GM19452 (cell line): ENCODE measurements at regions not wholly inside any gene's neighbourhood (a gene's known extent, or its start where the extent isn't known, plus 50 kb on each side); places are given as distances from the start of the nearest gene placed in this dataset.

Experiments used
- ATAC-seq: cut with Tn5 transposase; IDR thresholded peaks from one replicate; pipeline ENCODE4 v1.9.1; 2021; ENCODE audit not compliant: unreplicated experiment

DNA sequence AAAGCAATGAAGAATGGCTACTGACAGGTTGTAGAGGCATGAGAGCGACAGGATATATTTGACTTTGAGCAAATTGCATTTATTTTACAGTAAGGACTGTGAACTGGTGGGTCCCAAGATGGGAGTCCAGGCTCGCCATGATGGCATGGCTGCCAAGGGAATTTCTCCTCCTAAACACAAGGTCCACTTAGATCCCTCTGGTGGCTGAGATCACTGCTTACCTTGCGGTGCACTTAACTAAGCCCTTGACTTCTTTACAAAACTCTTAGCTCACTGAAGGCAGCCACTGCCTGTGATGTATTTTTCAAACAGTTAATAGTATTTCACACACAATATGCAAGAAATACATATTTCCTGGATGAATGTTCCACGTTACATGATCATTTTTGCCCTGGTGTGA, 50.3 kb upstream of the SORBS2 start:
- no peak for ATAC-seq

DNA sequence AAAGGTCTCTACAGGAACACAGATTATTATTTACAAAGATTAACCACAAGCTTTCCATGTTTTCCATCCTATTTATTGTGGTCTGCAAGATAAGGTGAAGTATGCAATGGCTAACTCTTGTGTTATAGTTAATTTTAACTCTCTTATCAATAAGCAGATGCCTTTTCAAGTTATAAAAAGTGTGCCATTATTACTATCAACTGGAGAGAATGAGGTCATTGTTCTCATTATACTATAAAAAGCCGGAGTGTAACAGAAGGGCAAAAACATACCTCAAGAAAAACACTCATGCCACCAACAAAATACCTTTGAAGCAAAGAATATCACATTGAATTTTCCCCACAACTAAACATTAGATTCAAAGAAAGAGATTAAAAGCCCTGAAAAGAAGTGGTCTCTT, 52.0 kb upstream of the SORBS2 start:
- no peak for ATAC-seq

GRCh38 chr4:185865901-185866328, 53.9 kb upstream of the SORBS2 start:
- no peak for ATAC-seq

GRCh38 chr4:185867770-185868169, 55.8 kb upstream of the SORBS2 start:
- ATAC-seq, result no peak

- no peak for ATAC-seq
These were observed 57.0 kb upstream of the SORBS2 start for GRCh38 chr4:185868983-185869382.

GRCh38 chr4:185869427-185869826, 57.4 kb upstream of the SORBS2 start:
- ATAC-seq, result no peak

- ATAC-seq, result no peak
These were observed 58.4 kb upstream of the SORBS2 start for GRCh38 chr4:185870366-185870765.

GRCh38 chr4:185872747-185873380, 60.9 kb upstream of the SORBS2 start:
- ATAC-seq, result no peak

DNA sequence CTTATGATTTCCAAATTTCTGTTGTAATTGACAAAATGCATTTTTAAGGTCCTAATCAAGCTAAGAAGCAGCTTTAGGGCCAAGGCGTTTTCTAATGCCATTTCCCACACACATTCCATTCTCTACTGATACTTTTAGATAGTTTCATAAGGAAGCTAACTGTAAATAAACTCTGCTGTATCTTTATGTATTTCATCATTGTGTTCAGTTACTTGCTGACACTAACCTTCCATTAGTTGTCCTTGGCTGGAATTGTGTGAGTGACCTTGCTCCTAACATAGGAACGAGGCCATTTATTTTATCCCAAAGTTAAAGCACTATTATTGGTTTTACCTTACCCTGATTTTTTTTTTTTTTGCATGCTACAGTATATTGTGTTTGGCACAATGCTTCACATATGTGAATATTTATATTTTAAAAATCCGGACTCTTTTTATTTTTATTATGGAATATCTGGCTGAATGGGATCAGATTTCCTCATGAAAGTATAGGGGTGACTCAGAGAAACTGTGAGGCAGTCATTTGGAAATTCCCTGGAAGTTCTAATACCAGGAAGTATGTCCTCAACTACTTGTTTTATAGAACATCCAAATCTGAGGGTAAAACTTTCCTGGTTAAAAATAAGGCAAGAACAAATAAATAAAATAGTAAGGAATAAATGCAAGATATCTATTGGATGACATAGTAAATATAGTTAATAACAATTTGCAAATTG, 62.7 kb upstream of the SORBS2 start:
- ATAC-seq, result no peak

DNA sequence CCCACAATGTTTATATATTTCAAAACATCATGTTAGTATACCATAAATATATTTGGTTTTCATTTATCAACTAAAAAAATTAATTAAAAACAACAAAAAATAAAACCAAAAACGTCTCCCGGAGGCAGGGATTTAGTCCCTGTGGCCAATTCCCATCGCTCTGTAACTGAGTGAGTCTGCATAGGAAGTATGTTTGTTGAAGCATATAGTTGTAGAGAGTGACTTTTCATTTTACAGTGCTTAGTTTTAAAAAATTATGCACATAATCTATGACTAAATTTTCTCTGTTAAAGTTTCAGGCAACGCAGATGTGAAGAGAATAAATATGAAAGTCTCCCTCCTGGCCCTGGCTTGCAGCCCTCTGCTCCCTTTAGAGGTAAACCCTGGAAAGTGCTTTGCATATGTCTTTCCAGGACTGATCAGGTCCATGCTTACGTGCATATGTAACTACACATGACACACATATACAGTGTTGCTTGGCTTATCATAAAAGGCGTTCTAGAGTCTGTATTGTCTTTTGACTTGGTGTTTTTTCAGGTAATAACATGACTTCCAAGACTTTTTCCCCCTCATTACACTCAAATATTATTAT, 63.4 kb upstream of the SORBS2 start:
- ATAC-seq, result no peak

DNA sequence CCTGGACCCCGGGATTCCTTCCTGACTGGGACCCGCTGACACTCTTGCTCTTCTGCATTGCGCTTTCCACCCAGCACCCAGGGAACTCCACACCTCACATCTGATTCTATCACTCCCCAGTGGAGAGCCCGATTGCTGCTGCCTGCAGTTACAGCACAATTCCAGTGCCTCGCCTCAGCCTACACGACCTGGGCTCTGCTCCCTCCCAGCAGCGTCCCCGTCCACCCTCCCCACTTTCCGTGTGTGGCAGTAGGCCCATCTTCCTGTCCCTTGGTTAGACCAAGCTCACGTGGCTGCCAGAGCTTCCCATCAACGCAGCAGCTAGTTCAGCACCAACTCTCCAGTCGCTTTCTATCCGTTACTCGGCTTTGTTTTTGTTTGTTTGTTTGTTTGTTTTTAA, 66.6 kb upstream of the SORBS2 start:
- no peak for ATAC-seq

DNA sequence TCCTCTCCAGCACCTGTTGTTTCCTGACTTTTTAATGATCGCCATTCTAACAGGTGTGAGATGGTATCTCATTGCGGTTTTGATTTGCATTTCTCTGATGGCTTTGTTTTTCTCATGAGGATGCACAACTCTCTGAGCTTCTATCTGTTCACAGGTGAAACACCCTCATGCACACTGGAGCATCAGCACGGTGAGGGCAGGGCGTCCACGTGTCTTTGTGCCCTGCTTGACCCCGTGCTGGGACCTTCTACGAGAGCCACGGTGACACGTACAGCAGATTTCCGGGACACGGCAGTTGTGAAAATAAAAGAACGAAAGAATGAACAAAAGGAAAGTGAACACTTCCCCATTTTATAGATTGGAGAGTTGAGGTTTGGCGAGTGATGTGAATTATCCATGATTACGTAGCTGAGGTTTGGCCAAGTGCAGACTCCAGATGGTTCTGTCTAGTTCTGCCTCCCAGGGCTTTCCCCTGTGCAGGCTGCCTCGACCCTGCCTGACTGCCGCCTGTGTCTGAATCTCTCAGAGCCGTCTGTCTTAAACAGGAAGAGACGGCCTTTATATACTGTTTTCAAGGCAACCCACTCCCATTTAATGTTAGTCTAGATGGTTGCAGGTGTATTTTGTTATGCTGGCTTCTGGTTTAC, 67.8 kb upstream of the SORBS2 start:
- no peak for ATAC-seq

DNA sequence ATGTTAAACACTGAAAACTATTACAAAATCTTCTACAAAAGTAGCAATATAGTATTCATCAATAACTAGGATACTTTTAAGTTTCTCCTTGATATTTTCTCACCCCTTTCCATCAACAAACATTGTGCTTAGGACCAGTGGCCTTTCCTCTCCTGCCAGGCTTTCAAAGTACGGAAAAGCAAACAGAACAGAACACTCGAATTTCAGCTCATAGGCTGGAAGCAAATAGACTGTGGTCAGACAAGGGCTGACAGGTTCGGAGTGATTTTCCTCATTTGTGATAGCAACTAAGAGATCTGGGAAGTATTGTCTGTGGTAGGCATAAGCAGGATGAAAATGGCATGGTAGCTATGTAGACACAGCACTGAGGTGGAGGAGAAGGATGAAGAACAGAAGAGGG, 68.6 kb upstream of the SORBS2 start:
- ATAC-seq, result no peak

- ATAC-seq, result no peak
These were observed 69.4 kb upstream of the SORBS2 start for GRCh38 chr4:185881430-185881829.

DNA sequence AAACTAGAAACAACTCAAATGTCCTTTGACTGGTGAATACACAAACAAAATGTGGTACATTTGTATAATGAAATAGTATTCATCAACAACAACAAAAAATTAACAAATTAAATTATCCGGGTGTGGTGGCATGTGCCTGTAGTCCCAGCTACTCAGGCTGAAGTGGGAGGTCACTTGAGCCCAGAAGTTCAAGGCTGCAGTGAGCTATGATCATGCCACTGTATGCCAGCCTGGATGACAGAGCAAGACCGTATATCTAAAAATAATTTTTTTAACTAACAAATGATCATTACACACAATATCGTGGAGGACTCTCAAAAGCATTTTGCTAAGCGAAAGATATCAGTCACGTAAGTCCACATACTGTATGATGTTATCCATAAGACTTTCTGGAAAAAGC, 71.6 kb upstream of the SORBS2 start:
- ATAC-seq, result no peak

- no peak for ATAC-seq
These were observed 73.1 kb upstream of the SORBS2 start for GRCh38 chr4:185885075-185885474.

- ATAC-seq, result no peak
These were observed 73.6 kb upstream of the SORBS2 start for GRCh38 chr4:185885604-185886003.

- no peak for ATAC-seq
These were observed 75.0 kb upstream of the SORBS2 start for GRCh38 chr4:185886832-185887524.

DNA sequence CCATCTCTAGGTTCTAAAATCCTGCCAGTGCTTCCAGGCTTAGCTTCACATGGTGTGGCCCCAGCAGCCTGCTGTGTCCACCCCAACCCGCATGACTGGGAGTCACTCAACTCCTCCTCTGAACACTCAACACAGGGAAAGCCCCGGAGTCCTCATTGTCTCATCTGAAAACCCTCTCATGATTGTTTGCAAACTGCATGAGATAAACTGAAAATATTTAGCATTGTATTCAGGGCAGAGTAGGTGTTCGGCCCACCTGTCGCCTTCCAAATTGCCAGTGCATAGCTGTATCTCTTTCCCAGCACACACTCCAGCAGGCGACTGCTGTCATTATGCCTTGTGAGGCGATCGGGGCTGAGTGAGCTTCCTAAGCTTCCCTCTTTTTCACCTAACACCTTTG, 76.7 kb upstream of the SORBS2 start:
- no peak for ATAC-seq

DNA sequence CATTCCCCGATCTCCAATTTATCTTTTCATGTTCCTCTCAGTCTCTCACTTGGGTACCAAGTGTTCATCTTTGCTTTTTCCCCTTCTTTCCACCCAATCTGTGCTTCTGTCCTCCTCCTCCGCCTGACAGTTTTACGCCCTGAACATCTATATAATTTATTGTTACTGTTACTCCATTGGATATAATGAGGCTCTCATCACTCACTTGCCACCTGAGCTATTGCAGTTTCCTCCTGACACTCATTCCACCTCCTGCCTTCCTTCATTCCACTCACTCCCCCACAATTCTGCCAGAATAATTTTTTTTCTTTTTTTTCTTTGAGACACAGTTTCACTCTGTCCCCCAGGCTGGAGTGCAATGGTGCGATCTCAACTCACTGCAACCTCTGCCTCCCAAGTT, 77.6 kb upstream of the SORBS2 start:
- no peak for ATAC-seq

DNA sequence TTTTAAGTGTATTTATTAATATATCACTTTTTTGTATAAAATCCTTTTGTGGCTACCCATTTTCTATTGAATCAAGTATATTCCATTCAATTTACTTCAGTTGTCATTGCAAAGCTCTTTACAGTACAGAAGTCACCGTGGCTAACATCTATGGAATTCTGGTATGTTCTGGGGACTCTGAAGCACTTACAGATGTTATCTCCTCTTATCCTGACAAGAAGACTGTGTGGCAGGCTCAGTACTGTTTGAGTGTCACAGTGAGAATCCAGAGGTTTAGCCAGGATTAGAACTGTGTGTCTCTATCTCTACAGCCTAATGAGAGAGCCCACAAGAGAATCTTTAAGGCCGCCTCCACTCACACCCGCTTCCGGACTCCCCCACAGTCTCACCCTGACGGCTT, 78.2 kb upstream of the SORBS2 start:
- no peak for ATAC-seq
